Stimulated activated CD4-positive, alpha-beta T cell treated with anti-CD3 and anti-CD28 coated beads, Interleukin-15, amount 100 ng/mL, for 24 hours (primary cell): ENCODE measurements at regions not wholly inside any gene's neighbourhood (a gene's known extent, or its start where the extent isn't known, plus 50 kb on each side); places are given as distances from the start of the nearest gene placed in this dataset.

Source experiments
- DNase-seq: peaks from one replicate; pipeline ENCODE4 v3.0.0-alpha.2; 2020

DNA sequence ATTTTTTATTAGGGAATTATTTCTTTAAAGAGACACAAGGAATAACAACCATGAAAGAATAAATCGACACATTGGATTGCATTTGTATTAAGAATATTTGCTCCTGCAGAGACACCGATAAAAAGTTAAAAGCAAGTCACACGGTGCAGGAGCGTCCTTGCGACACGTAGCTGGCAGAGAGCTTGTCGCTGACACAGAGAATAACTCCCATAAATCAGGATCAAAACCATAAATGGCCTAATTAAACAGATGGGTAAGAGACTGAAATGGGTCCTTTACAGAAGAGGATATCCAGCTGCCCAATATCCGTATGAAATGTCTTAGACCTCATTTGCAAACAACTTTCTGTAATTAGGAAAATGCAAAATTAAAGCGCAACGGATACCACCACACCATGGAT, 126.1 kb upstream of the SNTG2 start:
- no peak for DNase-seq

DNA sequence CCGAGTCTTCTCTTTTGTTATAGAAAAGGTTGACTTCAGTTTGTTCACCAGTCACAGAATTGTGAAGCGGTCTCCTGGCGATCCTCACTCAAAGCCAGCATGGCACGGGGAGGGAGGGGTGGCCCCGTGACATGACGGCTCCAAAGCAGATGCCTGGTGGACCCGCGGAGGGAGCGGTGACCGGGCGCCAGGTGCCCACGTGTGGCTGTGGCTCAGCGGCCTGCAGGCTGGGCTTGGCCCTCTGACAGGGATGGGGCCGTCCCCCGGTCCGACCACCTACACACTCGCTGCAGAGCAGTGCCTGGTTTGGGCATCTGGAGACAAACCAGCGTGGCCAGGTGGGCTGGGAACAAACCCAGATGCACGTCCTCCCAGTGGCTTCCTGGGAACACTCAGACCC, 129.1 kb upstream of the SNTG2 start:
- DNase-seq = no peak

DNA sequence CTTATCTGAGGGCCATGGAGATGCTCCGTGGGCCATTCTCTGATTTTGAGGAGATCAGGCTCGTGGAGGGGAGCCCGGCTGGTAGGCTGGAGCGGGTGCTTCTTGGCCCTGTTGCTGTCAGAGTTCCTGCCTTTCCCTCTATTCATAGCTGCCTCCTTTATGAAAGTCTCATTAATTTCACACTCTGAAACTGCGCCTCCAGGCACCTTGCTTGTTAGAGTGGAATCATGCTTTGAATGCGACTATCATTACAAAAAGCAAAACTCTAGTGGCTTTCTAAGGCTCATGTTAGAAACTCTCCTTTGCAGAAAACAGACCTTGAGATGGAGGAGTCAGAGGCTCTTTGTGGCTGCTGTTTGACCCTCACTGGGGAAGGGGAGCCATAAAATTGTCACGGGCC, 131.0 kb upstream of the SNTG2 start:
- DNase-seq = no peak

DNA sequence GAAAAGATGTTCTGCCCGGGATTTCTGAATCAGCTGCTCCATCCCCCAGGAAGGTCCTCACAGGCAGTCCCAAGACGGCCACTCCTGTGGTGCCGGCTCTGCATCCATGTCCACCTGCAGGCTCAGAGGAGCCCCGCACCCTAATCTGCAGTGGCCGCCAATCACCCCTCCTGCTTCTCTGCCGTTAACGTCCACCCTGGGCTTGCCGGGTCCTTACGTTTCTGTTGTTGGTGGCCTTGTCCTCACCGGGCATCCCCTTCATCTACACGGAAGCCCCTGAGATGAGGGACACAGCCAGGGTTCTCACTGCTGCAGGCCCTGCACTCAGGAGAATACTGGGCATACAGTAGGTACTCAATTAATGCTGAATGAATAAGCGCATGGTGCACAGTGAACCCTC, 131.5 kb upstream of the SNTG2 start:
- DNase-seq = no peak

DNA sequence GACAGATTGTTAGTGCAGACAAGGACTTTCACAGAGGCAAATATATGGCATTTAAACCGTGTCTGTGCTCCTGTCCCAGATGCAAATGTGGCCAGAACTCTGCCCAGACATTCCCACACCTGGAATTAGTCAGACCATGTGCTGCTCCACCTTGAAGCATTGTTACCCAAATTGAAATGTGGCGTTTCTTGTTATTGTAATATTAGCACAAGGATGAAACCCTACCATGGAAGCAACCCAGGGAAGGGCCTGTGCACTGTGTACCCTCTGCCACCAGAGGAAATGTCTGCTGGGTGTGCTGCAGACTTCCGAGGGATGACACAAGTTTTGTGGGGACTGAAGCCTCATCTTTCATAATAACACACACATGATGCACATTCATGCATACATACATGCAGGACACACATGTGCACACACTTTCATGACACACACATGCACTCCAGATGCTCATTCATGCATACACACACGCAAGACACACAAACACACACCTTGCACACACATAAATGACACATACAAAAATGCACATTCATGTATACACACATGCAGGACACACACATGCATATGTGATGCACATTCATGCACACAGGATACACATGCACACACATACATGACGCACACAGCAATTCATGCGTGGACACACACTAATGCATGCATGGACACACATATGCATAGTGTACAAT, 133.2 kb upstream of the SNTG2 start:
- DNase-seq = no peak

DNA sequence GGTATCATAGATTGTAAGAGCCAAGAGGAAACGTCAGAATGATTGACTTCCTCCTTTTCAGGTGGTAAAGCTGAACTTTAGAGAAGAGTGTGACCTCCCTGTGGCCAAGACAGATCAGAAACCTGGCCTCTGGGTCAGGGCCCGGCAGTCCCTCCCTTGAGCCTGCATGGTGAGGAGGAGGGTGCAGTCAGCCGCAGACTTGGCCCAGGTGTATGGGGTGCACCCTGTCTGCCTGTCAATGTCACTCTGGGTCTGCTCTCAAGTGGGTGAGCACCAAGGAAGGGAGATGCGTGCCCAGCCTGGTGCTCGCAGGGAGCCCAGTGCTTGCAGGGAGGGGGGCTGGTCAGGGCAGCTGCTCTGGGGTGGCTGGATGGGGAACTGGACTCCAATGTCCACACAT, 134.4 kb upstream of the SNTG2 start:
- no peak for DNase-seq

DNA sequence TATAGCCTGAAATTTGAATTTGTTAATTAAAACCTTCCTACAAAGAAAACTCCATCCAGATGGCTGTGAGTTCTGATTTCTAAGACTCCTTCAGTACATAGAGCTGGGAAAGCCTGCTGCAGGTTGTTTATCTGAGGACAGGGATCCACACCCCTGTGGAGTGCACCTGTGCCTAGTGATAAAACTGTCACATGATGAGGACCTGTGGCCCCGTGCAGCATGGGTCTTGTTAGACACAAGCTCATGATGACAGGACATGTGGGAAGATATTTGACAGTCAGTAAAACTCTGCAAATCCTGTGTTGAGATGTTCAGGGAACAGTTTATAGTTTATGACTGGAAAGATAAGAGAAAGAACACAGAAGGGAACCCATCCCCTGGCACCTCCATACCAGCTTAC, 133.2 kb upstream of the TMEM18 start:
- DNase-seq = no peak

DNA sequence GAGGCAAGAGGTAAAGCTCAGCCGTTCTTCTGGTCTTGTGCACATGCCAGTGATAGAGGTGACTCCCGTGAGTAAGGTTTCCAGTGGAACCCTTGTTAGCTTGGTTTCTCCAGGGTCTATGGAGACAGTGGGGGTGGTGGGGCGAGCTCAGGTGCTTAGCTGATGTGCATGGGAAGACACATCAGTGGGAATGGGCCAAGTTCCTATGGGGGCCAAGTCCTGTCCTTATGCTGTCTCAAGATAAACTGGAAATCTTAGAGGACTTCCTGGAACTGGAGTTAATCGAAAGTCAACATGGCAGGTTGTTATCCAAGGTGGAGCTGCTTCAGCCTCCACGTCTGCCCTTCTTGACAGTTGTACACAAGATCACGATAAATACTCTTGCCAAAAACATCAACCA, 130.1 kb upstream of the TMEM18 start:
- no peak for DNase-seq

DNA sequence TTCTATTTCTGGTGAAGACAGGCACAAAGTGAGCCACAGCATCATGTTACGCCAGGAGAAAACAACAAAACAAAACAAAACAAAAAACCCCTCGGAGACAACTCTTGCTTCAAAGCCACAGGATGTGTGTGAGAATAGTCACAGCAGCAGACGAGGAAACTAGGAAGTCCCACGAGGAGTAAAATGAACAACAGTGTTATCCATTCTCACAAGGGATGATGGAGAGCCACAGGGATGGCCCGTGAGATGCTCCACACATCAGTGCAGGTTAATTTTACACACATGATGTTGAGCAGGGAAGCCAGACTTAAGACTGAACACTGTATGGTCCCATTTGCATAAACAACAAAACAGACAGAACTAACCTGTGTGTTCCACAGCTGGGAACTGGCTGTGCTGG, 128.5 kb upstream of the TMEM18 start:
- no peak for DNase-seq

DNA sequence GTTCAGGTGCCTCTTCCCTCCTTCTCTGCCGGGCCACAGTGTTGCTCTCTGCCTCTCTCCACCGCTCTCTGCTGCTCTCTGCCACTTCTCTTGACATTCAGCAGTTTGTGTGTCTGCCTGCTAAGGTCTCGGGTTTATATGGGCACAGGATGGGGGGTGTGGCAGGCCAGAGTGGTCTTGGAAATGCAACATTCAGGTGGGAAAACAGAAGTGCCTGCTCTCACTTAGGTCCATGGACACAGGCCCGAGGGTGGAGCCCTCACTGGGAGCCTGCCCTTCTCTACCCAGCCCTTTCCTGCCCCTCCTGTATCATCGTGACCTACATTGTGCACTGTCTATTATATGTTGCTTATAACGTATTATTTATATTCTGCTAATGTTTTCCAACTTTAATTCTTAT, 120.8 kb upstream of the TMEM18 start:
- DNase-seq = no peak

DNA sequence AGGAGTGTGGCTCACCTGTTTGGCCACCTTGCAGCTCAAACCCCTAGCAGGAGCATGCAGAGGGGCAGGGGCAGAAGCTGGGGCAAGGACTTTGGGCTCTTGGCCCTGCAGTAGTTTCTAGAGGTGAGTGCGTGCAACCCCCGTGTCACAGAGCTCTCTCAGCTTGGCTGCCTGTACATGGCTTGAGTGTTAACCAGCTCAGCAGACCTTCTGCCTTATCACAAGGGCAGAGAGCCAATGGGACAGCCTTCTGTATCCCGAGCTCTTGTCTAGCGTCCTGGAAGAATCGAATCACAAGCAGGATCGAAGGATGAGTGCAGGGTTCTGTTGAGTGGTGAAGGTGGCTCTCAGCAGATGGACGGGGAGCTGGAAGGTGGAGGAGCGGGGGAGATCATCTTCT, 120.3 kb upstream of the TMEM18 start:
- DNase-seq = no peak

DNA sequence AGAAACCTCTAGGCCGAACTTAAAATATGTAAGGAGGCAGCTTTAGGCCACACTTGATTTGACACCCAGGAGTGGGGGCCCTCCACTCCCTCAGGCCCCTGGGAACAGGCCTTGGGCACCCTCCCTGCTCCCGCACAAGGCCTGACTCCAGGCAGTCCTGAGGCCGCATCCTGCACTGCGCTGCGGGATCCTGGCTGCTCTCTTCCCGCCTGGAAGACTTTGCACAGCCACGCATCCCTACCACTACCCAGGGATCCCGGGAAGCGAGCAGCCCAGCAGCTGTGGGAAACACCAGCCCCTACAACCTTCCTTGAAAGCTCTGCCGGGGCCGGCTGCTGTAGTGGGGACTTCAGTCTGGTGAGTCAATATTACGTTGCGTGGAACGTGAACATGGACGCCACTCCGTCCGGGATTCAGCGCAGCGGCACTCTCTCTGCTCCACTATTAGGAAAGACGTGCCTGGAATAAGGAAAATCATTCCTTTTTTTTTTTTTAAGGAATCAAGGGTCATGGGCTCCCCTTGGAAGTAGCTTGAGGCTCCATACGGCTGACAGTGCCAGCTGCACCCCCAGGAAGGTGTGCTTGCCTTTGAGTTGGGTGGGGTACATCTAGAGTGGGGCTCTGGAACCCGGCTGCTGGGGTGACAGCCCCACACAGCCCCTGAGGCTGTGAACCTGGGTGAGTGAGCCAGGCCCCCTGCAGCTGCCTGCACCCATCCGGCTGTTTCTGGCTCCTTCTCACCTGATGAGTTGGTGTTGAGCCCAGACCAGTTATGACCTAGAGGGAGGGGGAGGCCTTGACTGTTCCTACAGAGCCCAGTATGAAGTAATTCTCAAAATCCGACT, 119.2 kb upstream of the TMEM18 start:
- no peak for DNase-seq

DNA sequence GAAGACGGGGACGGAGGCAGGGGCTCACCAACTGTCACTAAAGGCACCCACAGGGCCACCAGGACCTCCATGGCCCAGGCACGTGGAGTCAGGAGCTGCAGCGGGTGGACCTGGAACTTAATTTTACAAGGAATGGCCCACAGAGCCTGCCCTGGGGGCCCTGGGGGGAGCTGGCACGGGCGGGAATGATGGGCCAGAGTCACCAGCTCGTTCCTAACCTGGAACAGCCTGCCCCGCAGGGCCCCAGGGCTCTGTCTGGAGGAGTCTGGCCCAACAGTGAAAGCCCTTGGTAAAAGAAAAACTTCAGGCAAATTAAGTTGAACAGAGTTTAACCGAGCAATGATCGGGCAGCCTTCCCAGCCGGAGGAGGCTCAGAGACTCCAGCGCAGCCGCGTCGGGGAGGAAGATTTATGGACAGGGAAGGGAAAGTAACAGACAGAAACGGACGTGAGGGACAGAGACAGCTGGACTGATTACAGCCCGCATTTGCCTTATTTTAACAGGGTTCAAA, 118.4 kb upstream of the TMEM18 start:
- DNase-seq = no peak

DNA sequence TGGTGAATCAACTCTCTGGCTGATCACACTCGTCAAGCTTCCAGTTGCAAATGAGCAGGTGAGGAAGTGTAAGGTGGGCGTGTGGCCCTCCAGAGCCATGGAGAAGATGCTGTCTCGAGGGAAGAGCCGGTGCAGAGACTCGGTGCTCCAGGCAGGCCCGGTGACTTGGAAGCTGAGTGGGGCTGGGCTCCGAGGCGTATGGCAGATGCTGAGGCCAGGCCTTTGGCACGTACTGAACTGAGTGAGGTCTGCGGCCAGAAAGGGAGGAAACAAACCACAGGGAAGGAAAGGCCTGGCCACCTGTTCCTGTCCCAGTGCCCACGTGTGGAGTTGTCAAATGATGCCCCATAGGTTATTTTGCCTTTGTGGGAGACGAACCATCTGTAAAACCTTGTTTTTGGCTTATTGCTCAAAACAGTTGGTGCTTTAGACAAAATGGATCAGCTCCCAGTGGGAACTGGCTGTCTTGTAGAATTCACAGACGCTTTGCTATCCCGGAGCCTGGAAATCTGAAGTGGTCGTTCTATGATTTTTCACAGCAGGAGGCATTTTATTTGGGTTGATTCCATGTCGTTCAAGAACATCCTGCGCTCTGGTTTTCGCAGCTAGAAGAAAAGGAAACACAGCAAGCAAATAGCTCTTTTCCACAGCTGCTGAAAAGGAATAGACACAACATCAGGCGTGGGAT, 117.5 kb upstream of the TMEM18 start:
- no peak for DNase-seq

DNA sequence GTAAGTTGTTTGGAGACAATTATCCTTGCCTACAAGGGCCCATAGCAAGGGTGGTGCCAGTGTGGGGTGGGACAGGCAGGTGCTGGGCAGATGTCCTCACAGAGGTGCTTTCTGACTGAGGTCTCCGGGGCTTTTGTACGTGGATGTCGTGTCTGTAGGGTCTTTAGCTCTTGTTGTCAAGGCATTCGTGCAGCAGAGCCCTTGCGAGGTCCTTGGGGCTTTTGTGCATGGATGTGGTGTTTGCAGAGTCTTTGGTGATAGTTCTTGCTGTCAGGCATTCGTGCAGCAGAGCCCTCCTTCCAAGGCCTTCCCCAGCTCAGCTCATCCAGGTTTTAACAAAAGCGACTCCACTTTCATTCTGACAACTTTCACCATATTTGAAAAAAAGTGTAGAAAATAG, 116.0 kb upstream of the TMEM18 start:
- DNase-seq = no peak

DNA sequence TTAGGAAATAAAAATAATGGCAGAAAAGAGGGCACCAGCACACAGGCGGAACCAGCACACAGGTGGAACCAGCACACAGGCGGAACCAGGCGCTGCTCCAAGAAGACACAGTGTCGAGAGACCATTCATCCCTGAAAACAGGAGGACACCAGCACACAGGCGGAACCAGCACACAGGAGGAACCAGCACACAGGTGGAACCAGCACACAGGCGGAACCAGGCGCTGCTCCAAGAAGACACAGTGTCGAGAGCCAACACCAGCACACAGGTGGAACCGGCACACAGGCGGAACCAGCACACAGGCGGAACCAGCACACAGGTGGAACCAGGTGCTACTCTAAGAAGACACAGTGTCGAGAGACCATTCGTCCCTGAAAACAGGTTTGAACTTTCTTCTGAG, 115.5 kb upstream of the TMEM18 start:
- no peak for DNase-seq

DNA sequence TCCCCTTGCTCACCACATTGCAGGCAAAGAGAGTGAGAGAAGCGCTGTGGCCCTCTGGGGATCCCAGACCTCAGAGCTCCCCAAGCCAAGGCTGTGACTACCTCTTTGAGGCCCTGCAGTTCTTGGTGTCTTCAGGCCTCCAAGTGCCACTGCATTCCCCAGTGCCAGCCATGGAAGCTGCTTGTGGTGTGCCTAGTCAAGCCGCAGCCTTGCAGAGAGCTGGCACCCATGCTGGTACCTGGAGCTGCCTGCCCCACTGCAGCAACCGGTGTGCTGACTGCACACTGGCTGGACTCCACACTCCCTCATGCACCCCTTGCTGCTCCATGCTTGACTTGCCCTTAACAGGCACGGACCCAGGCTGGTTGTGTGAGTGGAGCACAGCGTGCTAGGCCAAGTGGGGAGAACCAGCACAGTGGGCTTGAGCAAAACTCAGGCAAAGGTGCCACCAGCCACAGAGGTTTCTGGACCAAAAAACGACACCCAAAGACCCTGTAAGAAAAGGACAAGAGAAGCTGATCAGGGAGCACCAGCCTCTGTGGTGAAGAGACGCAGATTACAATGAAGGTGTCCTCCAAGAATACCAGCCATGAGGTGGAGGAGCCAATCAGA, 113.5 kb upstream of the TMEM18 start:
- no peak for DNase-seq

DNA sequence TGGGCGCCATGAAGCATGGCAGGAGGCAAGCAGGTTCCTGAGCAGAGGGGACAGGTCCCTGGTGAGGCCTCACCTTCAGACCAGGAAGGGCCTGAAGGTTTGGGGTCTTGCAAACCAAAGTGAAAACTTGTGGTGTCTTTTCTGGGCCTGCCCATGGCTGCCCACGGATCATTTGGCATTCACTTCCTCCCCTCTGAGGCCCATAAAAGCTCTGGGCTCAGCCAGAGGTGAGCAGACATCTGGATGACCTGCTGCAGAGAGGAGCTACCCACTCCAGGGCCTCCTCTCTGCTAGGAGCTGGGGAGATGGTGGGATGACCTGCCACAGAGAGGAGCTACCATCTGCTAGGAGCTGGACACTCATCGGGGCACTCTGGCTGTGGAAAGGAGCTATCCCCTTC, 112.9 kb upstream of the TMEM18 start:
- no peak for DNase-seq

DNA sequence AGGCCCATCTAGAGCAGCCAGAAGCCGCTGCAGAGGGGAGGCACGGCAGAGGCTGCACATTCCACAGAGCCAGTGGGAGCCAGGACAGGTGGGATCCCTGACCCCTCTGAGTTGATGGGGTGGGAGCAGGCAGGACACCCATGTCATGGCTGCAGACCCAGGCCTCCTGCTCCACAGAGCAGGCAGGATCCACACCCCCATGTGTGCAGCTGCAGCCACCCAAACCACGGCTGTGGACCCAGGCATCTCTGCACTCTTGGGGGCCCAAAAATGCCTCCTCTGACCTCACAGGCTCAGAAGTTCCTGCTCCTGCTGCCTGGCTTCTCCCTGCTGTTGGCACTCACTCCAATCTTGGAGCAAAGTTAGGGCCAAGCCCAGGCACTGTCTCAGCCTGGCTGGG, 112.3 kb upstream of the TMEM18 start:
- DNase-seq = no peak

DNA sequence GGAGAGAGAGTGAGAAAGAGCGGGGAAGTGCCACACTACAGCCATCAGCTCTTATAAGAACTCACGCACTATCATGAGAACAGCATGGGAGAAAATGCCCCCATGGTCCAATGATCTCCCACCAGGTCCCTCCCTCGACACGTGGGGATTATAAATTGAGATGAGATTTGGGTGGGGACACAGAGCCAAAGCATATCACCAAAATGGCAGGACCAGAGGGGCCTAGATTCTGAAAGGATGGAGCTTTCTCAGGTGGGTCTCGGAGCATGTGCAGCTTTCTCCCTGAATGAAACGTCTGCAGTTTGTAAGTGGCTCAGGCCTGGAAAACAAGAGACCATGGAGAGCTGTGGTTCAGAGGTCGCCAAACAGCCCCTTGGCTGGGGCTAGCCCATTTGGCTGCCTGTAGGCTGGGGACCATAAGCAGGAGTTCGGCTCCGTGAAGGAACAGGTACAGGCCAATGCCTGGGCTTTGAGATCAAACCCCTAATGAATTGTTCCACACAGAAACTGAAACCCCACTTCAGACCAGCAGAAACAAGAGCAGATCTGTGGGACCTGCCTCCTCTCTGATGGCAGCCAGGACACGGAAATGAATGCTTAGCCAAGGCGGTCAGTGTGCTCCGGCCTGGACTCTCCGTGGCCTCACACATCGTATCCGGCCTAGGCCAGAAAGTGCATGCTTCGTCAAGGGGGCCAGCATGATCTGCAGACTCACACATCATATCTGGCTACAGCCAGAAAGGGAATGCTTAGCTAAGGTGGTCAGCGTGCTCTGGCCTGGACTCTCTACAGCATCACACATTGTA, 111.2 kb upstream of the TMEM18 start:
- no peak for DNase-seq

DNA sequence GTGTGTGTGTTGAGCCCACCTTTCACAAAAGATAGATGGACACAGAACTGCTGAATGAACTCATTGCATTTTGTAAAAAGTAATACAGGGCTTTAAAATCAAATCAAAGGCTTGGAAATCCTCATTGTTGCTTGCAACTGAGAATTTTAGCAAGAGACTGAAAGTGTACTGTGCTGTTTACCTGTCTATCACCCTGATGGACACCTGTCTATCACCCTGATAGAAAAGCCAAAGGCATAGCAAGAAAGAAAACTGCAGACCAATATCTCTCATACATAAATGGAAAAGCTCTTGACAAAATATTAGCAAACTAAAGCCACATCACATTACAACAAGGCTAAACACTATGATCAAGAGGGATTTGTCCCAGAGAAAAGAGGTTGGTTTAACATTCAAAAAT, 107.5 kb upstream of the TMEM18 start:
- no peak for DNase-seq

DNA sequence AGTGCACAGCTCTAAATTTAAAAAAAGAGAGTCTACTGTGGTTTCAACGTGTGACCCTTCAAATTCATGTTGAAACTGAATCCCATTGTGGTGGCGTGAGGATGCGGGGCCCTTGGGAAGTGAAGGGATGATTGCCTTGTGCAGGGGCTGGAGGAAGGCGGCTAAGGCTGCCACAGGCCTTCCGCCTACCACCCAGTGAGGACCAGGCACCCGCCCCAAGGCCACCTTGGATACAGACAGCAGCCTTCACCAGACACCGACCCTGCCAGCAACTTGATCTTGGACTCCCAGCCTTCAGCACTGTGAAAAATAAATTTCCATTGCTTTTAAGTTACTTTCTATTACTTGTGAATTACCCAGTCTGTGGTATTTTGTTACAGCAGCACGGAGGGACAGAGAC, 103.4 kb upstream of the TMEM18 start:
- no peak for DNase-seq

DNA sequence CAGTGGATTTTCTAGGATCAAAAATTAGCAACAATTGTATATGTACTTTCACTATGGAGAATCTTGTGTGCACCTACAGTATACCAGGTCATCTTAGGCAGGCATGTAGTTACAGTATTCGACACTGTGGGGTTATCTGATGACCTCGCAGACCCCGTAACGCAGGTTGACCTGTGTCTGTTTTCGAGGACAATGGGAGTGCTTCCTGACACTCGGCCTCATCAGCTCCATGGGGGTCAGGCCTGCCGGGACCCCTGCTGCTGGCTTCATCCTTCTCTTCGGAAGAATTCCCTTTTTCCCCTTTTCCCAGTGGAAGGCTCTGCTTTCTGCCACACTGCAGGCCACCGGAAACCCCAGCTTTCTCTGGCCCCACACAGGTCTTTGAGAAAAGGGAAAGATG, 102.8 kb upstream of the TMEM18 start:
- no peak for DNase-seq
